ENCODE measurements at regions not wholly inside any gene's neighbourhood (a gene's known extent, or its start where the extent isn't known, plus 50 kb on each side); places are given as distances from the start of the nearest gene placed in this dataset.
A peak's percentile ranks its signal among the peaks of the same experiment; 100 is the strongest.

DNA sequence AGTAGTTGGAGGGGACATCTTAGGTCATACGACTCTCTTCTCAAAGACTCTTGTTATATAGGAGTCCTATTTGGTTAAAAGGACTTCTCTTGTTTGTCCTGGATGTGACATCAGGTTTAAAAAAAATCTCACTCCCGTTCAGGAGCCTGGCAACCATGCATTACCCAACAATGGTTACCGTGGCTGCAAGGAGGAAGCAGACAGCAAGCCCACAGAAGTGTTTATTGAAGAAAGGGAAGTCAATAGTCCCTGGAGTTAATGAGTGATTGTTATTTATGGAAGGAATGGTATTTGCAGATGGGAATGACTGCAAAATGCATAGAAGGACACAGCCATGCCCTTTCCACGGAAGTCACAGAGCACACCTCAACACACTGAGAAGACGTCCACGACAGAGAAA is 75.9 kb upstream of the ENPP6 start:
- FAIRE-seq: no peak
- TF ChIP-seq, protein P1, sequence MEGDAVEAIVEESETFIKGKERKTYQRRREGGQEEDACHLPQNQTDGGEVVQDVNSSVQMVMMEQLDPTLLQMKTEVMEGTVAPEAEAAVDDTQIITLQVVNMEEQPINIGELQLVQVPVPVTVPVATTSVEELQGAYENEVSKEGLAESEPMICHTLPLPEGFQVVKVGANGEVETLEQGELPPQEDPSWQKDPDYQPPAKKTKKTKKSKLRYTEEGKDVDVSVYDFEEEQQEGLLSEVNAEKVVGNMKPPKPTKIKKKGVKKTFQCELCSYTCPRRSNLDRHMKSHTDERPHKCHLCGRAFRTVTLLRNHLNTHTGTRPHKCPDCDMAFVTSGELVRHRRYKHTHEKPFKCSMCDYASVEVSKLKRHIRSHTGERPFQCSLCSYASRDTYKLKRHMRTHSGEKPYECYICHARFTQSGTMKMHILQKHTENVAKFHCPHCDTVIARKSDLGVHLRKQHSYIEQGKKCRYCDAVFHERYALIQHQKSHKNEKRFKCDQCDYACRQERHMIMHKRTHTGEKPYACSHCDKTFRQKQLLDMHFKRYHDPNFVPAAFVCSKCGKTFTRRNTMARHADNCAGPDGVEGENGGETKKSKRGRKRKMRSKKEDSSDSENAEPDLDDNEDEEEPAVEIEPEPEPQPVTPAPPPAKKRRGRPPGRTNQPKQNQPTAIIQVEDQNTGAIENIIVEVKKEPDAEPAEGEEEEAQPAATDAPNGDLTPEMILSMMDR (IDR thresholded peaks at IDR 0.05; ENCODE audit: insufficient read depth, missing control alignments): no peak
- DNase-seq (ENCODE audit: insufficient read length, low spot score): no peak

DNA sequence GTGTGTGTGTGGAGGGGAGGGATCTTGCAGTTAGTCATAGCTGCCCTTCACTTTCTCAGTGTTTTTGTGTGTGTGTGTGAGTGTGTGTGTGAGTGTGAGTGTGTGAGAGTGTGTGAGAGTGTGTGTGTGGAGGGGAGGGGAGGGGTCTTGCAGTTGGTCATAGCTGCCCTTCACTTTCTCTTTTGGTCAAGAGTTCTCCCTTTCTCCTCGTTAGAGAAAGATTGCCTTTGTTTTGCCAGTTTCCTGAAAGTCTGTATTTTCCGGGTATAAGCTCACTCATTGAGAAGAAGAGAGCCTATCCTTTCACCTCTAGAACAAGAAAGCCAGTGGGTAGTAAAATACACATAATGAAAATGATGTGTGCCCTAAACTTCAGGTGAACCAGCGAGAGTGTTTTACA is 75.2 kb upstream of the ENPP6 start:
- FAIRE-seq (no peak), DNase-seq (ENCODE audit: insufficient read length, low spot score) (no peak)
- TF ChIP-seq, protein P1 (IDR thresholded peaks at IDR 0.05; ENCODE audit: insufficient read depth, missing control alignments): no peak

DNA sequence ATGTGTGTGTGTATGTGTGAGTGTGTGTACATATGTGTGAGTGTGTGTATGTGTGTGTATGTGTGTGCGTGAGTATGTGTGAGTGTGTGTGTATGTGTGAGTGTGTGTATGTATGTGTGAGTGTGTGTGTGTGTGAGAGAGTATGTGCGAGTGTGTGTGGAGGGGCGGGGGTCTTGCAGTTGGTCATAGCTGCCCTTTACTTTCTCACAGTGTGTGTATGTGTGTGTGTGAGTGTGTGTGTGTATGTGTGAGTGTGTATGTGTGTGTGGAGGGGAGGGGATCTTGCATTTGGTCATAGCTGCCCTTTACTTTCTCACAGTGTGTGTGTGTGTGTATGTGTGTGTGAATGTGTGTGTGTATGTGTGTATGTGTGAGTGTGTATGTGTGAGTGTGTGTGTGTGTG is 74.8 kb upstream of the ENPP6 start:
- FAIRE-seq: no peak
- TF ChIP-seq, protein P1 (IDR thresholded peaks at IDR 0.05; ENCODE audit: insufficient read depth, missing control alignments): no peak

DNA sequence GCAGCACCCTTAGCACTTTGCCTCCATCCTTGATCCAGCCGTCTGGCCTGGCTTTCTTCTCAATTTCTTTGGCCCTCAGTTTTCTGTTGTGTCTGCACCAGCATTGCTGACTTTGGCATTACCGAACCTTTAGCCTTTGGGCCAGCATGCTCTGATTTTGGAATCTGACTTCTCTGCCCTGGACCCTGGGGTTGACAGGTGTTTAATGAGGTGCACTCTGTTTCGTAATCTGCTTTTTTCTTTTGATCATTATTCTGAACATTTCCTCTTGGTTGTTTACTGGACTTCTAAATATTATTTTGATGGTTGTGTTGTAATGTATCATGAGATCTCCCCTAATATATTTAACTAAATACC is 71.5 kb upstream of the ENPP6 start:
- no peak for DNase-seq (ENCODE audit: insufficient read length, low spot score)
- TF ChIP-seq, protein P1 (IDR thresholded peaks at IDR 0.05; ENCODE audit: insufficient read depth, missing control alignments): no peak
- no peak for FAIRE-seq

More for the DNA sequence above, 74.8 kb upstream of the ENPP6 start:
- no peak for DNase-seq (ENCODE audit: insufficient read length, low spot score)

DNA sequence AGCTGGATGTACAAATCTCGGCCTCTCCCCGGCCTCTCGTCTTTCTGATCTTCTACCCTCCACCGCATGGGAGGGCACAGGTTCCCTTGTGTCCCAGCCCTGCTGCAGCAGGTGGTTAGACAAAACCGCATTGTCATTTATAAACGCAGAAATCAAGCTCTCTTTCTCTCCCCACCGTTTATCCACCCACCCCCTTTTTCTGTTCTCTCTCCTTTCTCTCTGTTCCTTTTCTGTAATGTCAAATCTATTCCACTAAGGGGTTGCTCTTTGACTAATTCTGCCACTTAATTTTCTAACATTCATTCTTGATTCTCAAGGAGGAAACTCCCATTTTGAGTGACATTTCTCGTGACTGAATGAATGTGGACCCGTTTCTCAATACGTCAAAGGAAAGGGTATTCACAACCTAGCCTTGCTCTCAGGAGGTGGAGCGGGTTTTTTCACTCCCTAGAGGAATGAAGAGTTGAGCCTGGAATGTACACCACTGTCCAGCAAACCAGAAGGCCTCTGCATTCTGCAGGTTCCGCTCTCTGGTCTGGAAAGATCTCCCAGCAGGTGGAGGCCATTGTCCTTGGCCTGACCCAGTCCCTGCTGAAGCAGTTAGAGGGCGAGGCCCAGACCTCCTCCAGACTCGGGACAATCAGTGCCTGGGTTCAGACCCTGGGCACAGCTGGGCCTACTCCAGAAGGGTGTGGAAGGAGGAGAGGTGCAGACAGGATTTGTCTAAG is 70.9 kb upstream of the ENPP6 start:
- TF ChIP-seq, protein P1 (IDR thresholded peaks at IDR 0.05; ENCODE audit: insufficient read depth, missing control alignments): no peak
- DNase-seq (ENCODE audit: insufficient read length, low spot score): no peak
- no peak for FAIRE-seq

DNA sequence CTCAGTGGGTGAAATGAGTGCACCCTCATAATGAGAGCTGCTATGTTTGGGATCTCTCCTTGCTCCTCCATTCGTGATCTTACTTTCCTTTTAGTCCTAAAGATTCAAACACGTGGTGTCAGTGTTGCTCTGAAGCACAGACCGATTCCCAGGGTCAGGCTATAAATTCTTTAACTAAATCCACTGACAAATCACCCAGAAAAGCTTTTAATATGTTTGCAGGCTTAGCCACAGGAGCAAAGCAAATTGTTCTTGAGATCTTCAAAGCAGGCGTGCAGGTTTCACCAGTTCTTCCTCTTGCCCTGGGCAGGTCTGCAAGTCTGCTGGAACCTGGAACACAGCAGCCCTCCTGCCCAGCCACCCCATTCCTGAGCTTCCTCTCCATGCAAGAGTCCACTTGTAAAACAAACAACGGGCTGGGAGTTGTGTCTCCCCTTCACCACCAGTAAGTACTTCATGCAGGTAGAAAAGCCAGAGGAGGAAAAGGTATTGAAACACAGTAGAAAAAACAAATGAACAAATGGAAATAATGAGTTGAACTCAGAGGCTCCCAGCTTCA is 70.1 kb upstream of the ENPP6 start:
- DNase-seq (ENCODE audit: insufficient read length, low spot score) (no peak), FAIRE-seq (no peak)
- TF ChIP-seq, protein P1 (IDR thresholded peaks at IDR 0.05; ENCODE audit: insufficient read depth, missing control alignments): peak; percentile 13

DNA sequence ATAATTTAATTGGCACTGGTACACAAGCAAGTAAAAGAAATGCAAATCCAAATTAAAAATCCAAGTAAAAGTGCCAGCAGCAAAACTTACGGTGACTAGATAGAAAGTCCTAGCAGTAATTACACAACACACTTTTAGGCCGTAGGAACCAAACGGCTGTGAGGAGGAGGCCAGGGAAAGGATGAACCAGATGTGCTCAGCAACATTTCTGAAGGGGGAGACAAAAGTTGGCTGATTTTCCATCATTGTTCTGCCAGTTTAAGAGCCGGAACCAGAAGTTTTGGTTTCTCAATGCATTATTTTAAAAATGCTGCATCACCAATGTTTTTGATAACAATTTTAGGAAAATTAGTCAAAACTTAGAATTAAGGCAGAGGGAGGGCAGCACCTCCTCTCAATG is 68.7 kb upstream of the ENPP6 start:
- no peak for FAIRE-seq
- TF ChIP-seq, protein P1 (IDR thresholded peaks at IDR 0.05; ENCODE audit: insufficient read depth, missing control alignments): no peak
- no peak for DNase-seq (ENCODE audit: insufficient read length, low spot score)
